GM23338 (cell line): ENCODE measurements at regions not wholly inside any gene's neighbourhood (a gene's known extent, or its start where the extent isn't known, plus 50 kb on each side); places are given as distances from the start of the nearest gene placed in this dataset.

Experiments
- EZH2 ChIP-seq: fragments of 200-600 bp; sonication (generic); IDR thresholded peaks from one replicate; pipeline ENCODE4 v1.8.0; 2017; ENCODE audit warnings: antibody characterized with exemption, mild to moderate bottlenecking, low read depth; ENCODE audit not compliant: unreplicated experiment
- EZH2phosphoT487 ChIP-seq: fragments of 200-600 bp; sonication (generic); IDR thresholded peaks from one replicate; pipeline ENCODE4 v1.8.1; 2018; ENCODE audit warnings: antibody characterized with exemption; ENCODE audit not compliant: unreplicated experiment
- JUNB ChIP-seq: IDR thresholded peaks from one replicate; pipeline ENCODE4 v1.6.1; 2016; ENCODE audit warnings: antibody characterized with exemption; ENCODE audit not compliant: unreplicated experiment
- NANOG ChIP-seq: IDR thresholded peaks from 2 replicates; pipeline ENCODE4 v1.6.1; 2016; ENCODE audit warnings: antibody characterized with exemption, borderline replicate concordance
- POLR2AphosphoS5 ChIP-seq: IDR thresholded peaks from 2 replicates; pipeline ENCODE4 v1.6.1; 2016; ENCODE audit warnings: antibody characterized with exemption, low read depth
- TF ChIP-seq, protein P1 (sequence below), 2 experiments: fragments of 200-600 bp in 1 of 2; sonication (generic) in 1 of 2; conservative IDR thresholded peaks; 2 replicates each; pipeline versions ENCODE4 v1.5.1 to v1.6.1; 2016 to 2017; ENCODE audit warnings: antibody characterized with exemption in 2 of 2, low read depth in 2 of 2, mild to moderate bottlenecking in 2 of 2, moderate library complexity in 1 of 2
- TF ChIP-seq, protein P2 (sequence below): IDR thresholded peaks from 2 replicates; pipeline ENCODE4 v1.6.1; 2016; ENCODE audit warnings: antibody characterized with exemption
- TF ChIP-seq, protein P3 (sequence below): IDR thresholded peaks from one replicate; pipeline ENCODE4 v1.6.1; 2018; ENCODE audit warnings: antibody characterized with exemption; ENCODE audit not compliant: unreplicated experiment

DNA sequence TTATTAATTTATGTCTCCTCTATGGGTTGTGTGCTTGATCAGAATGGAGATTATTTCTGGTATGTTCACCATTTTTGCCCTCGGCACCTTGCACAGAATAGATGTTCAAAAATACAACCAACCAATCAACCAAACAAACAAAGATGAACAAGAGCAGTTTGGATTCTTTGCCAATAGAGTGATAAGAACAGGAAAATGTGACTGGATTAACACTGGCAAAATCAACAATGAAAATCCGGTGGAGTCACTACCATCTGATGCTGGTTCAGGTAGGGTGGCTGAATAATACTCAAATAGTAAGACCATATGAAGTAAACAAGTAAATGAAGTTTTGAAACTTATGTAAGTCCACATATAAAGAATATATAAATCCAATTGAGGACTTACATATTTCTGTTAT, 685.0 kb upstream of the EPHA5 start:
- TF ChIP-seq, protein P1, sequence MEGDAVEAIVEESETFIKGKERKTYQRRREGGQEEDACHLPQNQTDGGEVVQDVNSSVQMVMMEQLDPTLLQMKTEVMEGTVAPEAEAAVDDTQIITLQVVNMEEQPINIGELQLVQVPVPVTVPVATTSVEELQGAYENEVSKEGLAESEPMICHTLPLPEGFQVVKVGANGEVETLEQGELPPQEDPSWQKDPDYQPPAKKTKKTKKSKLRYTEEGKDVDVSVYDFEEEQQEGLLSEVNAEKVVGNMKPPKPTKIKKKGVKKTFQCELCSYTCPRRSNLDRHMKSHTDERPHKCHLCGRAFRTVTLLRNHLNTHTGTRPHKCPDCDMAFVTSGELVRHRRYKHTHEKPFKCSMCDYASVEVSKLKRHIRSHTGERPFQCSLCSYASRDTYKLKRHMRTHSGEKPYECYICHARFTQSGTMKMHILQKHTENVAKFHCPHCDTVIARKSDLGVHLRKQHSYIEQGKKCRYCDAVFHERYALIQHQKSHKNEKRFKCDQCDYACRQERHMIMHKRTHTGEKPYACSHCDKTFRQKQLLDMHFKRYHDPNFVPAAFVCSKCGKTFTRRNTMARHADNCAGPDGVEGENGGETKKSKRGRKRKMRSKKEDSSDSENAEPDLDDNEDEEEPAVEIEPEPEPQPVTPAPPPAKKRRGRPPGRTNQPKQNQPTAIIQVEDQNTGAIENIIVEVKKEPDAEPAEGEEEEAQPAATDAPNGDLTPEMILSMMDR (conservative IDR thresholded peaks at IDR 0.05; ENCODE audit: low read depth in 2 of 2) = no peak
- TF ChIP-seq, protein P2, sequence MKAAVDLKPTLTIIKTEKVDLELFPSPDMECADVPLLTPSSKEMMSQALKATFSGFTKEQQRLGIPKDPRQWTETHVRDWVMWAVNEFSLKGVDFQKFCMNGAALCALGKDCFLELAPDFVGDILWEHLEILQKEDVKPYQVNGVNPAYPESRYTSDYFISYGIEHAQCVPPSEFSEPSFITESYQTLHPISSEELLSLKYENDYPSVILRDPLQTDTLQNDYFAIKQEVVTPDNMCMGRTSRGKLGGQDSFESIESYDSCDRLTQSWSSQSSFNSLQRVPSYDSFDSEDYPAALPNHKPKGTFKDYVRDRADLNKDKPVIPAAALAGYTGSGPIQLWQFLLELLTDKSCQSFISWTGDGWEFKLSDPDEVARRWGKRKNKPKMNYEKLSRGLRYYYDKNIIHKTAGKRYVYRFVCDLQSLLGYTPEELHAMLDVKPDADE = no peak
- TF ChIP-seq POLR2AphosphoS5 (no peak), EZH2 (no peak), NANOG (no peak), EZH2phosphoT487 (no peak), JUNB (no peak)
- TF ChIP-seq, protein P3, sequence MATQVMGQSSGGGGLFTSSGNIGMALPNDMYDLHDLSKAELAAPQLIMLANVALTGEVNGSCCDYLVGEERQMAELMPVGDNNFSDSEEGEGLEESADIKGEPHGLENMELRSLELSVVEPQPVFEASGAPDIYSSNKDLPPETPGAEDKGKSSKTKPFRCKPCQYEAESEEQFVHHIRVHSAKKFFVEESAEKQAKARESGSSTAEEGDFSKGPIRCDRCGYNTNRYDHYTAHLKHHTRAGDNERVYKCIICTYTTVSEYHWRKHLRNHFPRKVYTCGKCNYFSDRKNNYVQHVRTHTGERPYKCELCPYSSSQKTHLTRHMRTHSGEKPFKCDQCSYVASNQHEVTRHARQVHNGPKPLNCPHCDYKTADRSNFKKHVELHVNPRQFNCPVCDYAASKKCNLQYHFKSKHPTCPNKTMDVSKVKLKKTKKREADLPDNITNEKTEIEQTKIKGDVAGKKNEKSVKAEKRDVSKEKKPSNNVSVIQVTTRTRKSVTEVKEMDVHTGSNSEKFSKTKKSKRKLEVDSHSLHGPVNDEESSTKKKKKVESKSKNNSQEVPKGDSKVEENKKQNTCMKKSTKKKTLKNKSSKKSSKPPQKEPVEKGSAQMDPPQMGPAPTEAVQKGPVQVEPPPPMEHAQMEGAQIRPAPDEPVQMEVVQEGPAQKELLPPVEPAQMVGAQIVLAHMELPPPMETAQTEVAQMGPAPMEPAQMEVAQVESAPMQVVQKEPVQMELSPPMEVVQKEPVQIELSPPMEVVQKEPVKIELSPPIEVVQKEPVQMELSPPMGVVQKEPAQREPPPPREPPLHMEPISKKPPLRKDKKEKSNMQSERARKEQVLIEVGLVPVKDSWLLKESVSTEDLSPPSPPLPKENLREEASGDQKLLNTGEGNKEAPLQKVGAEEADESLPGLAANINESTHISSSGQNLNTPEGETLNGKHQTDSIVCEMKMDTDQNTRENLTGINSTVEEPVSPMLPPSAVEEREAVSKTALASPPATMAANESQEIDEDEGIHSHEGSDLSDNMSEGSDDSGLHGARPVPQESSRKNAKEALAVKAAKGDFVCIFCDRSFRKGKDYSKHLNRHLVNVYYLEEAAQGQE = no peak
